Tibial nerve (tissue), 3 donors: ENCODE measurements at regions not wholly inside any gene's neighbourhood (a gene's known extent, or its start where the extent isn't known, plus 50 kb on each side); places are given as distances from the start of the nearest gene placed in this dataset.

ENCODE experiments used
- CTCF ChIP-seq, 5 experiments: fragments of 200-600 bp in 3 of 5; fragments of 450-650 bp in 2 of 5; sonication (generic) in 3 of 5; IDR thresholded peaks; one replicate each; pipeline ENCODE4 v1.5.1; 2016 to 2019; ENCODE audit warnings: antibody characterized with exemption in 5 of 5, mild to moderate bottlenecking in 3 of 5, moderate library complexity in 2 of 5
- POLR2A ChIP-seq, 2 donors: fragments of 450-650 bp; IDR thresholded peaks; one replicate each; pipeline ENCODE4 v1.6.1; 2017; ENCODE audit warnings: antibody characterized with exemption in 2 of 2, mild to moderate bottlenecking in 2 of 2, moderate library complexity in 2 of 2

- no peak for TF ChIP-seq CTCF (IDR thresholded peaks at IDR 0.05)
- TF ChIP-seq POLR2A (IDR thresholded peaks at IDR 0.05) = no peak
Measured at GRCh38 chr5:28726815-28727214, 1688.4 kb upstream of the CDH9 start.
